Heart left ventricle (tissue), 13 donors: ENCODE measurements at regions not wholly inside any gene's neighbourhood (a gene's known extent, or its start where the extent isn't known, plus 50 kb on each side); places are given as distances from the start of the nearest gene placed in this dataset.

Experiments
- CTCF ChIP-seq, 12 donors: fragments of 200-600 bp; sonication (generic) in 4 of 12; IDR thresholded peaks; one replicate each; pipeline versions ENCODE4 v1.5.0 to v1.8.0; 2018 to 2022; ENCODE audit warnings: antibody characterized with exemption in 12 of 12, mild to moderate bottlenecking in 5 of 12
- POLR2A ChIP-seq, 2 donors: fragments of 450-650 bp; IDR thresholded peaks; one replicate each; pipeline ENCODE4 v1.6.1; 2017; ENCODE audit warnings: antibody characterized with exemption in 2 of 2, mild to moderate bottlenecking in 2 of 2, moderate library complexity in 2 of 2
- donor health status: ischemic (EF 13 %, LVEDD 7.1; RV severe dilation, severe dysfunction).
- donor health status: DM: no; HTN: yes; CAD: no.
- donor health status: DM: no; HTN: no; CAD: no.
- donor health status: ischemic (EF 25% LVEDD 6.9; RV normal size, moderate dysfunction).
- donor health status: ischemic (EF 25% LVEDD 5.7; RV mildly dilated, moderate dysfunction).
- donor health status: ischemic (EF 35%, LVEDD 5.7; RV mildly dilated, moderate dysfunction).
- donor health status: nonischemic (EF 11% LVEDD 7.7; RV severe dilation, severe dysfunction).
- donor health status: DM: yes; HTN: yes; CAD: no.
- donor health status: PGD.
- donor health status: ischemic (EF 29% LVEDD 5.4; RV normal size, mild dysfunction).
- donor health status: nonischemic (EF 23%, LVEDD 6.1; RV moderate dilation, normal function).

GRCh38 chr12:78414071-78414470, 450.5 kb upstream of the SYT1 start:
- TF ChIP-seq CTCF (IDR thresholded peaks at IDR 0.05) (no peak), POLR2A (IDR thresholded peaks at IDR 0.05) (no peak)
